ENCODE measurements at regions not wholly inside any gene's neighbourhood (a gene's known extent, or its start where the extent isn't known, plus 50 kb on each side); places are given as distances from the start of the nearest gene placed in this dataset.

DNA sequence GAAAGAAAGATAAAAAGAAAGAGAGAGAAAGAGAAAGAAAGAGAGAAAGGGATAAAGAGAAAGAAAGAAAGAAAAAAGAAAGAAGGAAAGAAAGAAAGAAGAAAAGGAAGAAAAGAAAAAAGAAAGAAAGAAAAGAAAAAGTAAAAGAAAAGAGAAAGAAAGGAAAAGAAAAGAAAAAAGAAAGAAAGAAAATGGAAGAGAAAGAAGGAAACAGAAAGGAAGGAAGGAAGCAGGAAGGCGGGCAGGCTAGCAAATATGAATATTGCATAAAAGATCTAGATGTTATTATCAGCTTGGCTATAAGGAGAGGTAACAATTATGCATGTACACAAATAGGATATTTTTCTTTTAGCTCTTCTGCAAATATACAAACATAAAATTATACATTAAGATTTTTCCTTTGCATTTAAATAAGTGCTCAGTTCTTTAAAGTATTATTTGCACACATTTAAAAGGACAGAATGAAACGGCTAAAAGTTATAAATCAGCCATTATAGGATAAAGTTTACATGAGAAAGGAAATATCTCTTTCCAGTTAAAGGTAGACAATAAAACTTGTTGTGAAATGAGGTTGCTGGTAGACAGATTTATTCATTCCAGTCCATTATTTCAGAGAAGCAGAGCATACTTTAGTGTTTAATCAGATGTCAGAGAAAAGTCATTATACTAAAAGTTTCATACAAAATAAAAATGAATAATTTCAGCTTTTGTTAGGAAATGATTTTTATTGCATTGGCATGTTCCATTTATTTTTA is 511.4 kb downstream of the KCNJ3 start:
- Histone ChIP-seq H3K9me3 (ENCODE audit: insufficient read depth, low read depth, low read length) (no peaks in the 10 kb centered on the region), H3K36me3 (ENCODE audit: insufficient read depth, low read length) (no peaks in the 10 kb centered on the region), H3K4me3 (ENCODE audit: insufficient read depth, low read depth, low read length) (no peak overlapping the region), H3K4me2 (ENCODE audit: low read length) (no peak overlapping the region), H3K4me1 (ENCODE audit: insufficient read depth, low read length) (no peaks in the 10 kb centered on the region), H3K9ac (ENCODE audit: low read length) (no peak overlapping the region), H3K27me3 (ENCODE audit: insufficient read depth, low read length) (no peaks in the 10 kb centered on the region), H3K27ac (ENCODE audit: low read depth, low read length) (no peak overlapping the region), H4K20me1 (ENCODE audit: insufficient read depth, low read length) (no peaks in the 10 kb centered on the region), H2AFZ (ENCODE audit: low read depth, low read length) (no peak overlapping the region), H3K79me2 (ENCODE audit: insufficient read depth, low read length) (no peaks in the 10 kb centered on the region)
- H3K36me3 Mint-ChIP-seq (ENCODE audit: low read depth, unreplicated experiment): no peaks in the 10 kb centered on the region
- FAIRE-seq: no peak
- no peak overlapping the region for H3K4me3 Mint-ChIP-seq (ENCODE audit: unreplicated experiment)
- H3K27ac Mint-ChIP-seq (ENCODE audit: unreplicated experiment): no peak overlapping the region
- no peak for TF ChIP-seq EZH2 (IDR thresholded peaks at IDR 0.05; ENCODE audit: insufficient read depth, low read length)
- TF ChIP-seq, protein P1, sequence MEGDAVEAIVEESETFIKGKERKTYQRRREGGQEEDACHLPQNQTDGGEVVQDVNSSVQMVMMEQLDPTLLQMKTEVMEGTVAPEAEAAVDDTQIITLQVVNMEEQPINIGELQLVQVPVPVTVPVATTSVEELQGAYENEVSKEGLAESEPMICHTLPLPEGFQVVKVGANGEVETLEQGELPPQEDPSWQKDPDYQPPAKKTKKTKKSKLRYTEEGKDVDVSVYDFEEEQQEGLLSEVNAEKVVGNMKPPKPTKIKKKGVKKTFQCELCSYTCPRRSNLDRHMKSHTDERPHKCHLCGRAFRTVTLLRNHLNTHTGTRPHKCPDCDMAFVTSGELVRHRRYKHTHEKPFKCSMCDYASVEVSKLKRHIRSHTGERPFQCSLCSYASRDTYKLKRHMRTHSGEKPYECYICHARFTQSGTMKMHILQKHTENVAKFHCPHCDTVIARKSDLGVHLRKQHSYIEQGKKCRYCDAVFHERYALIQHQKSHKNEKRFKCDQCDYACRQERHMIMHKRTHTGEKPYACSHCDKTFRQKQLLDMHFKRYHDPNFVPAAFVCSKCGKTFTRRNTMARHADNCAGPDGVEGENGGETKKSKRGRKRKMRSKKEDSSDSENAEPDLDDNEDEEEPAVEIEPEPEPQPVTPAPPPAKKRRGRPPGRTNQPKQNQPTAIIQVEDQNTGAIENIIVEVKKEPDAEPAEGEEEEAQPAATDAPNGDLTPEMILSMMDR (IDR thresholded peaks at IDR 0.05; ENCODE audit: insufficient read depth, low read depth, low read length): no peak
- no peaks in the 10 kb centered on the region for H3K27me3 Mint-ChIP-seq (ENCODE audit: low read depth, unreplicated experiment)
- H3K4me1 Mint-ChIP-seq (ENCODE audit: low read depth, unreplicated experiment): no peaks in the 10 kb centered on the region
- DNase-seq (ENCODE audit: low read depth): peak; percentile 1
- H3K9me3 Mint-ChIP-seq (ENCODE audit: unreplicated experiment): no peaks in the 10 kb centered on the region

- Mint-ChIP-seq H3K9me3 (ENCODE audit: unreplicated experiment) (no peaks in the 10 kb centered on the region), H3K27me3 (ENCODE audit: low read depth, unreplicated experiment) (no peaks in the 10 kb centered on the region), H3K27ac (ENCODE audit: unreplicated experiment) (no peak overlapping the region), H3K36me3 (ENCODE audit: low read depth, unreplicated experiment) (no peaks in the 10 kb centered on the region), H3K4me3 (ENCODE audit: unreplicated experiment) (no peak overlapping the region), H3K4me1 (ENCODE audit: low read depth, unreplicated experiment) (no peaks in the 10 kb centered on the region)
- FAIRE-seq (no peak), DNase-seq (ENCODE audit: low read depth) (no peak)
- no peak overlapping the region for H3K9ac ChIP-seq (ENCODE audit: low read length)
- H4K20me1 ChIP-seq (ENCODE audit: insufficient read depth, low read length): no peaks in the 10 kb centered on the region
- H3K4me2 ChIP-seq (ENCODE audit: low read length): no peak overlapping the region
- no peaks in the 10 kb centered on the region for H3K4me1 ChIP-seq (ENCODE audit: insufficient read depth, low read length)
- no peaks in the 10 kb centered on the region for H3K9me3 ChIP-seq (ENCODE audit: insufficient read depth, low read depth, low read length)
- TF ChIP-seq, protein P1 (IDR thresholded peaks at IDR 0.05; ENCODE audit: insufficient read depth, low read depth, low read length): no peak
- TF ChIP-seq EZH2 (IDR thresholded peaks at IDR 0.05; ENCODE audit: insufficient read depth, low read length): no peak
- H3K36me3 ChIP-seq (ENCODE audit: insufficient read depth, low read length): no peaks in the 10 kb centered on the region
- no peak overlapping the region for H3K27ac ChIP-seq (ENCODE audit: low read depth, low read length)
- H2AFZ ChIP-seq (ENCODE audit: low read depth, low read length): no peak overlapping the region
- H3K27me3 ChIP-seq (ENCODE audit: insufficient read depth, low read length): no peaks in the 10 kb centered on the region
- H3K79me2 ChIP-seq (ENCODE audit: insufficient read depth, low read length): no peaks in the 10 kb centered on the region
- no peak overlapping the region for H3K4me3 ChIP-seq (ENCODE audit: insufficient read depth, low read depth, low read length)
These were observed 504.7 kb downstream of the KCNJ3 start for GRCh38 chr2:155203178-155203577.

DNA sequence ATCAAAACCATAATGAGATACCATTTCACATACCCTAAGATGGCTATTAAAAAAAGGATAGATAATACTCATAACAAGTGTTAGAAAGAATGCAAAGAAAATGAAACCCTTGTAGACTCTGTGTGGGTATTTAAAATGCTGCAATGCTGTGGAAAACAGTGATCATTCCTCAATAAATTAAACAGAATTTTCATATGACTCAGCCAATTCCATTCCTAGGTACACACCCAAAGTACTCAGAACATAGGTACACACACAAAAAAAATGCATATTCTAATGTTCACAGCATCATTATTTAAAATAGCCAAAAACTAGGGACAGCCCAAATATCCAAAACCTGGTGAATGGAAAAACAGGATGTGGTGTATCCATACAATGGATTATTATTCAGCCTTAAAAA is 502.3 kb downstream of the KCNJ3 start:
- no peak overlapping the region for H3K27ac ChIP-seq (ENCODE audit: low read depth, low read length)

More for the DNA sequence above, 502.3 kb downstream of the KCNJ3 start:
- Histone ChIP-seq H3K4me3 (ENCODE audit: insufficient read depth, low read depth, low read length) (no peak overlapping the region), H3K4me2 (ENCODE audit: low read length) (no peak overlapping the region), H3K4me1 (ENCODE audit: insufficient read depth, low read length) (no peaks in the 10 kb centered on the region), H3K79me2 (ENCODE audit: insufficient read depth, low read length) (no peaks in the 10 kb centered on the region), H3K27me3 (ENCODE audit: insufficient read depth, low read length) (no peaks in the 10 kb centered on the region), H3K9ac (ENCODE audit: low read length) (no peak overlapping the region), H2AFZ (ENCODE audit: low read depth, low read length) (no peak overlapping the region), H3K36me3 (ENCODE audit: insufficient read depth, low read length) (no peaks in the 10 kb centered on the region), H3K9me3 (ENCODE audit: insufficient read depth, low read depth, low read length) (no peaks in the 10 kb centered on the region), H4K20me1 (ENCODE audit: insufficient read depth, low read length) (no peaks in the 10 kb centered on the region)
- Mint-ChIP-seq H3K27ac (ENCODE audit: unreplicated experiment) (no peak overlapping the region), H3K36me3 (ENCODE audit: low read depth, unreplicated experiment) (no peaks in the 10 kb centered on the region), H3K9me3 (ENCODE audit: unreplicated experiment) (no peaks in the 10 kb centered on the region), H3K4me1 (ENCODE audit: low read depth, unreplicated experiment) (no peaks in the 10 kb centered on the region), H3K27me3 (ENCODE audit: low read depth, unreplicated experiment) (no peaks in the 10 kb centered on the region), H3K4me3 (ENCODE audit: unreplicated experiment) (no peak overlapping the region)
- TF ChIP-seq, protein P1 (IDR thresholded peaks at IDR 0.05; ENCODE audit: insufficient read depth, low read depth, low read length): no peak
- TF ChIP-seq EZH2 (IDR thresholded peaks at IDR 0.05; ENCODE audit: insufficient read depth, low read length): no peak
- FAIRE-seq (no peak), DNase-seq (ENCODE audit: low read depth) (no peak)

Data from astrocyte (in vitro differentiated cells and primary cell).